Liver (tissue), 8 donors: ENCODE measurements at regions not wholly inside any gene's neighbourhood (a gene's known extent, or its start where the extent isn't known, plus 50 kb on each side); places are given as distances from the start of the nearest gene placed in this dataset.

Source experiments
- DNase-seq: peaks from one replicate; pipeline ENCODE4 v3.0.0-alpha.2; 2017; ENCODE audit warnings: low spot score
- H3K27ac ChIP-seq, 2 donors: one replicate each; pipeline ENCODE4 v1.7.0; 2013; ENCODE audit warnings: inconsistent platforms in 2 of 2, low read length in 2 of 2, control low read depth in 1 of 2, low read depth in 1 of 2, mild to moderate bottlenecking in 1 of 2
- H3K27me3 ChIP-seq, 4 donors: one replicate each; pipeline versions ENCODE4 v1.6.1 to v1.7.0; 2013; ENCODE audit warnings: low read length in 3 of 4, inconsistent platforms in 1 of 4, mild to moderate bottlenecking in 1 of 4, moderate library complexity in 1 of 4; ENCODE audit not compliant: control insufficient read depth in 4 of 4, insufficient read depth in 4 of 4
- H3K36me3 ChIP-seq, 4 donors: one replicate each; pipeline versions ENCODE4 v1.6.1 to v1.7.0; 2013; ENCODE audit warnings: low read length in 3 of 4, mild to moderate bottlenecking in 3 of 4, low read depth in 1 of 4, moderate library complexity in 1 of 4; ENCODE audit not compliant: control insufficient read depth in 4 of 4, insufficient read depth in 3 of 4
- H3K4me1 ChIP-seq, 4 donors: one replicate each; pipeline versions ENCODE4 v1.6.1 to v1.7.0; 2013; ENCODE audit warnings: low read length in 3 of 4, mild to moderate bottlenecking in 3 of 4, moderate library complexity in 1 of 4; ENCODE audit not compliant: control insufficient read depth in 4 of 4, insufficient read depth in 4 of 4
- H3K4me3 ChIP-seq, 3 donors: one replicate each; pipeline versions ENCODE4 v1.6.1 to v1.7.0; 2013; ENCODE audit warnings: low read length in 3 of 3, control low read depth in 1 of 3, low read depth in 1 of 3, mild to moderate bottlenecking in 1 of 3
- H3K9ac ChIP-seq, 2 donors: one replicate each; pipeline ENCODE4 v1.7.0; 2013; ENCODE audit warnings: low read length in 2 of 2, mild to moderate bottlenecking in 2 of 2, moderate library complexity in 2 of 2, control low read depth in 1 of 2, low read depth in 1 of 2
- H3K9me3 ChIP-seq, 4 donors: one replicate each; pipeline versions ENCODE4 v1.6.1 to v1.7.0; 2013; ENCODE audit warnings: low read length in 3 of 4; ENCODE audit not compliant: control insufficient read depth in 4 of 4
- EGR1 ChIP-seq, 2 donors: IDR thresholded peaks; 2 replicates each; pipeline ENCODE4 v1.6.1; 2016 to 2018; ENCODE audit warnings: antibody characterized with exemption in 2 of 2, low read depth in 2 of 2
- FOXA1 ChIP-seq: IDR thresholded peaks from 2 replicates; pipeline ENCODE4 v1.6.1; 2016; ENCODE audit warnings: antibody characterized with exemption
- FOXA2 ChIP-seq: IDR thresholded peaks from 2 replicates; pipeline ENCODE4 v1.6.1; 2016; ENCODE audit warnings: antibody characterized with exemption
- GABPA ChIP-seq, 2 donors: IDR thresholded peaks in 1 of 2; conservative IDR thresholded peaks in 1 of 2; 2 replicates each; pipeline ENCODE4 v1.6.1; 2016; ENCODE audit warnings: antibody characterized with exemption in 2 of 2, mild to moderate bottlenecking in 1 of 2, moderate library complexity in 1 of 2
- HNF4A ChIP-seq, 2 donors: conservative IDR thresholded peaks; 2 replicates each; pipeline ENCODE4 v1.6.1; 2016; ENCODE audit warnings: antibody characterized with exemption in 2 of 2, mild to moderate bottlenecking in 2 of 2
- HNF4G ChIP-seq: IDR thresholded peaks from 2 replicates; pipeline ENCODE4 v1.6.1; 2016; ENCODE audit warnings: antibody characterized with exemption
- JUND ChIP-seq, 2 donors: IDR thresholded peaks; 2 replicates each; pipeline ENCODE4 v1.6.1; 2016; ENCODE audit warnings: antibody characterized with exemption in 2 of 2
- NR2F2 ChIP-seq: IDR thresholded peaks from 2 replicates; pipeline ENCODE4 v1.6.1; 2016; ENCODE audit warnings: antibody characterized with exemption
- RAD21 ChIP-seq, 2 donors: IDR thresholded peaks; 2 replicates each; pipeline ENCODE4 v1.6.1; 2016; ENCODE audit warnings: antibody characterized with exemption in 2 of 2, mild to moderate bottlenecking in 2 of 2
- RXRA ChIP-seq, 2 donors: IDR thresholded peaks; 2 replicates each; pipeline ENCODE4 v1.6.1; 2017 to 2018; ENCODE audit warnings: antibody characterized with exemption in 2 of 2, mild to moderate bottlenecking in 1 of 2
- SP1 ChIP-seq: IDR thresholded peaks from 2 replicates; pipeline ENCODE4 v1.6.1; 2018; ENCODE audit warnings: antibody characterized with exemption, mild to moderate bottlenecking
- TAF1 ChIP-seq: conservative IDR thresholded peaks from 2 replicates; pipeline ENCODE4 v1.6.1; 2016; ENCODE audit warnings: antibody characterized with exemption, mild to moderate bottlenecking
- YY1 ChIP-seq: IDR thresholded peaks from 2 replicates; pipeline ENCODE4 v1.6.1; 2016; ENCODE audit warnings: antibody characterized with exemption, mild to moderate bottlenecking
- WGBS: extraction: QIAGEN DNeasy Blood & Tissue Kit; methylation state at CpG from one replicate; pipeline ENCODE4 v1.1.7; 2013; 5-methylcytosine and 5-hydroxymethylcytosine counted together
- TF ChIP-seq, protein P1 (sequence below): IDR thresholded peaks from 2 replicates; pipeline ENCODE4 v1.6.1; 2016; ENCODE audit warnings: antibody characterized with exemption
- TF ChIP-seq, protein P2 (sequence below): IDR thresholded peaks from 2 replicates; pipeline ENCODE4 v1.6.1; 2016; ENCODE audit warnings: antibody characterized with exemption
- TF ChIP-seq, protein P3 (sequence below): fragments of 150-350 bp; IDR thresholded peaks from 2 replicates; pipeline ENCODE4 v1.5.1; 2017; ENCODE audit warnings: improper control_type of control experiment, low read depth, low read length; ENCODE audit not compliant: missing input control
- TF ChIP-seq, protein P4 (sequence below): IDR thresholded peaks from 2 replicates; pipeline ENCODE4 v1.6.1; 2016; ENCODE audit warnings: antibody characterized with exemption, mild to moderate bottlenecking
- TF ChIP-seq, protein P5 (sequence below): IDR thresholded peaks from 2 replicates; pipeline ENCODE4 v1.6.1; 2016; ENCODE audit warnings: antibody characterized with exemption
- donor health status: healthy.
- donor health status: healthy.
- donor health status: healthy.
- donor health status: healthy.
- donor health status: healthy.

DNA sequence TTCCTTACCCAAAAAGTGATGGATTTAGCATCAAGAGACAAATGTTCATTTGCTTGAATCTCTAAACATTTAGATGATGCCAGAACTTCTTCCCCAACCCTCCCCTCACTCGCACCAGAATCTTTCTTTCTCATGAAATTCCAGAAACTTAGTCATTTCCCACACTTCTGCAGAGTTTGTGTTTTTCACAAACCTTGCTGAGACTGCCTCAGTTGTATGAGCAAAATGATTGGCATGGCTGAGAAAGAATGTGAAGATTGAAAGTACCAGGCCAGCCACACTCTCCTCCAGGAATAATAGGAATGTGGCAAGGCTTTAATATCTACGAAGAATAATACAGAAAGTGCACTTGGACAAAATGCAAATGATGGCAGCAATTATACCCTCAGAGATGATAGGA is 428.3 kb upstream of the CDH6 start:
- no peak for TF ChIP-seq NR2F2
- TF ChIP-seq FOXA1: no peak
- no peak for TF ChIP-seq HNF4G
- TF ChIP-seq, protein P1, sequence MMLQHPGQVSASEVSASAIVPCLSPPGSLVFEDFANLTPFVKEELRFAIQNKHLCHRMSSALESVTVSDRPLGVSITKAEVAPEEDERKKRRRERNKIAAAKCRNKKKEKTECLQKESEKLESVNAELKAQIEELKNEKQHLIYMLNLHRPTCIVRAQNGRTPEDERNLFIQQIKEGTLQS: no peak
- TF ChIP-seq EGR1 (IDR thresholded peaks at IDR 0.05; ENCODE audit: low read depth in 2 of 2): no peak
- no peak for TF ChIP-seq GABPA (IDR thresholded peaks at IDR 0.05 in 1 of 2, conservative IDR thresholded peaks at IDR 0.05 in 1 of 2)
- no peak for TF ChIP-seq RXRA (IDR thresholded peaks at IDR 0.05)
- no peak for TF ChIP-seq RAD21 (IDR thresholded peaks at IDR 0.05)
- TF ChIP-seq JUND (IDR thresholded peaks at IDR 0.05): no peak
- TF ChIP-seq, protein P2, sequence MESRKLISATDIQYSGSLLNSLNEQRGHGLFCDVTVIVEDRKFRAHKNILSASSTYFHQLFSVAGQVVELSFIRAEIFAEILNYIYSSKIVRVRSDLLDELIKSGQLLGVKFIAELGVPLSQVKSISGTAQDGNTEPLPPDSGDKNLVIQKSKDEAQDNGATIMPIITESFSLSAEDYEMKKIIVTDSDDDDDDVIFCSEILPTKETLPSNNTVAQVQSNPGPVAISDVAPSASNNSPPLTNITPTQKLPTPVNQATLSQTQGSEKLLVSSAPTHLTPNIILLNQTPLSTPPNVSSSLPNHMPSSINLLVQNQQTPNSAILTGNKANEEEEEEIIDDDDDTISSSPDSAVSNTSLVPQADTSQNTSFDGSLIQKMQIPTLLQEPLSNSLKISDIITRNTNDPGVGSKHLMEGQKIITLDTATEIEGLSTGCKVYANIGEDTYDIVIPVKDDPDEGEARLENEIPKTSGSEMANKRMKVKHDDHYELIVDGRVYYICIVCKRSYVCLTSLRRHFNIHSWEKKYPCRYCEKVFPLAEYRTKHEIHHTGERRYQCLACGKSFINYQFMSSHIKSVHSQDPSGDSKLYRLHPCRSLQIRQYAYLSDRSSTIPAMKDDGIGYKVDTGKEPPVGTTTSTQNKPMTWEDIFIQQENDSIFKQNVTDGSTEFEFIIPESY: no peak
- TF ChIP-seq, protein P3, sequence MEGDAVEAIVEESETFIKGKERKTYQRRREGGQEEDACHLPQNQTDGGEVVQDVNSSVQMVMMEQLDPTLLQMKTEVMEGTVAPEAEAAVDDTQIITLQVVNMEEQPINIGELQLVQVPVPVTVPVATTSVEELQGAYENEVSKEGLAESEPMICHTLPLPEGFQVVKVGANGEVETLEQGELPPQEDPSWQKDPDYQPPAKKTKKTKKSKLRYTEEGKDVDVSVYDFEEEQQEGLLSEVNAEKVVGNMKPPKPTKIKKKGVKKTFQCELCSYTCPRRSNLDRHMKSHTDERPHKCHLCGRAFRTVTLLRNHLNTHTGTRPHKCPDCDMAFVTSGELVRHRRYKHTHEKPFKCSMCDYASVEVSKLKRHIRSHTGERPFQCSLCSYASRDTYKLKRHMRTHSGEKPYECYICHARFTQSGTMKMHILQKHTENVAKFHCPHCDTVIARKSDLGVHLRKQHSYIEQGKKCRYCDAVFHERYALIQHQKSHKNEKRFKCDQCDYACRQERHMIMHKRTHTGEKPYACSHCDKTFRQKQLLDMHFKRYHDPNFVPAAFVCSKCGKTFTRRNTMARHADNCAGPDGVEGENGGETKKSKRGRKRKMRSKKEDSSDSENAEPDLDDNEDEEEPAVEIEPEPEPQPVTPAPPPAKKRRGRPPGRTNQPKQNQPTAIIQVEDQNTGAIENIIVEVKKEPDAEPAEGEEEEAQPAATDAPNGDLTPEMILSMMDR: no peak
- TF ChIP-seq HNF4A (conservative IDR thresholded peaks at IDR 0.05): no peak
- TF ChIP-seq YY1: no peak
- no peak for TF ChIP-seq TAF1
- TF ChIP-seq, protein P4, sequence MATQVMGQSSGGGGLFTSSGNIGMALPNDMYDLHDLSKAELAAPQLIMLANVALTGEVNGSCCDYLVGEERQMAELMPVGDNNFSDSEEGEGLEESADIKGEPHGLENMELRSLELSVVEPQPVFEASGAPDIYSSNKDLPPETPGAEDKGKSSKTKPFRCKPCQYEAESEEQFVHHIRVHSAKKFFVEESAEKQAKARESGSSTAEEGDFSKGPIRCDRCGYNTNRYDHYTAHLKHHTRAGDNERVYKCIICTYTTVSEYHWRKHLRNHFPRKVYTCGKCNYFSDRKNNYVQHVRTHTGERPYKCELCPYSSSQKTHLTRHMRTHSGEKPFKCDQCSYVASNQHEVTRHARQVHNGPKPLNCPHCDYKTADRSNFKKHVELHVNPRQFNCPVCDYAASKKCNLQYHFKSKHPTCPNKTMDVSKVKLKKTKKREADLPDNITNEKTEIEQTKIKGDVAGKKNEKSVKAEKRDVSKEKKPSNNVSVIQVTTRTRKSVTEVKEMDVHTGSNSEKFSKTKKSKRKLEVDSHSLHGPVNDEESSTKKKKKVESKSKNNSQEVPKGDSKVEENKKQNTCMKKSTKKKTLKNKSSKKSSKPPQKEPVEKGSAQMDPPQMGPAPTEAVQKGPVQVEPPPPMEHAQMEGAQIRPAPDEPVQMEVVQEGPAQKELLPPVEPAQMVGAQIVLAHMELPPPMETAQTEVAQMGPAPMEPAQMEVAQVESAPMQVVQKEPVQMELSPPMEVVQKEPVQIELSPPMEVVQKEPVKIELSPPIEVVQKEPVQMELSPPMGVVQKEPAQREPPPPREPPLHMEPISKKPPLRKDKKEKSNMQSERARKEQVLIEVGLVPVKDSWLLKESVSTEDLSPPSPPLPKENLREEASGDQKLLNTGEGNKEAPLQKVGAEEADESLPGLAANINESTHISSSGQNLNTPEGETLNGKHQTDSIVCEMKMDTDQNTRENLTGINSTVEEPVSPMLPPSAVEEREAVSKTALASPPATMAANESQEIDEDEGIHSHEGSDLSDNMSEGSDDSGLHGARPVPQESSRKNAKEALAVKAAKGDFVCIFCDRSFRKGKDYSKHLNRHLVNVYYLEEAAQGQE: no peak
- TF ChIP-seq FOXA2: no peak
- no peak for TF ChIP-seq SP1
- TF ChIP-seq, protein P5, sequence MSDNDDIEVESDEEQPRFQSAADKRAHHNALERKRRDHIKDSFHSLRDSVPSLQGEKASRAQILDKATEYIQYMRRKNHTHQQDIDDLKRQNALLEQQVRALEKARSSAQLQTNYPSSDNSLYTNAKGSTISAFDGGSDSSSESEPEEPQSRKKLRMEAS: no peak
- no peaks in the 10 kb centered on the region for H3K36me3 ChIP-seq
- no peaks in the 10 kb centered on the region for H3K4me1 ChIP-seq
- no peak for DNase-seq
- H3K27ac ChIP-seq: no peak overlapping the region
- no peak overlapping the region for H3K9ac ChIP-seq
- no peaks in the 10 kb centered on the region for H3K27me3 ChIP-seq
- no peak overlapping the region for H3K4me3 ChIP-seq
- 78% methylated on average over 2 of the region's 2 CpGs for WGBS
- no peaks in the 10 kb centered on the region for H3K9me3 ChIP-seq

DNA sequence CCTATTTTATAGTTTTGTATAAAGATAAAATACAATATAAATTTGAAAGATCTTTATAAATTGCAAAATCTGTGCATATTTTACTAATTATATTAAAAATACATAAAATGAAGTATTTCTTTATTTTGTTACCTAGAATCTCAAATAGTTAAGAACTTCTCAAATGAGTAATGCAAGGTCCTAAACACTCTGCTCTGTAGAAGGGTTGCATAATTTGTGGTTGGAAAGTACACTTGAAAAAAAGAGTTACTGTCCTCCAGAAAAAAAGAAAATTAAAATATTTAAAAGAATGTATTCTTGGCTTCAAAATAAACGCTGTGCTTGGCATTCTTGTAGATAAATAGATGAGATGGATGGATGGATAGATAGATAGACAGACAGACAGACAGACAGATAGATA is 428.8 kb upstream of the CDH6 start:
- Histone ChIP-seq H3K4me3 (no peak overlapping the region), H3K27me3 (no peaks in the 10 kb centered on the region), H3K4me1 (no peaks in the 10 kb centered on the region), H3K36me3 (no peaks in the 10 kb centered on the region), H3K9me3 (no peaks in the 10 kb centered on the region), H3K27ac (no peak overlapping the region), H3K9ac (no peak overlapping the region)
- 44% methylated on average over 1 of the region's 1 CpG for WGBS
- DNase-seq: no peak
- no peak for TF ChIP-seq HNF4A (conservative IDR thresholded peaks at IDR 0.05)
- TF ChIP-seq, protein P1: no peak
- no peak for TF ChIP-seq EGR1 (IDR thresholded peaks at IDR 0.05; ENCODE audit: low read depth in 2 of 2)
- no peak for TF ChIP-seq RXRA (IDR thresholded peaks at IDR 0.05)
- TF ChIP-seq, protein P5: no peak
- no peak for TF ChIP-seq FOXA1
- TF ChIP-seq, protein P3: no peak
- TF ChIP-seq HNF4G: no peak
- TF ChIP-seq, protein P4: no peak
- no peak for TF ChIP-seq SP1
- no peak for TF ChIP-seq JUND (IDR thresholded peaks at IDR 0.05)
